ENCODE measurements at regions not wholly inside any gene's neighbourhood (a gene's known extent, or its start where the extent isn't known, plus 50 kb on each side); places are given as distances from the start of the nearest gene placed in this dataset.
"Not testable (repeated sequence)": the region's sequence is repeated elsewhere in the genome, so short reads cannot be mapped to it uniquely, and the experiment has no call there.

DNA sequence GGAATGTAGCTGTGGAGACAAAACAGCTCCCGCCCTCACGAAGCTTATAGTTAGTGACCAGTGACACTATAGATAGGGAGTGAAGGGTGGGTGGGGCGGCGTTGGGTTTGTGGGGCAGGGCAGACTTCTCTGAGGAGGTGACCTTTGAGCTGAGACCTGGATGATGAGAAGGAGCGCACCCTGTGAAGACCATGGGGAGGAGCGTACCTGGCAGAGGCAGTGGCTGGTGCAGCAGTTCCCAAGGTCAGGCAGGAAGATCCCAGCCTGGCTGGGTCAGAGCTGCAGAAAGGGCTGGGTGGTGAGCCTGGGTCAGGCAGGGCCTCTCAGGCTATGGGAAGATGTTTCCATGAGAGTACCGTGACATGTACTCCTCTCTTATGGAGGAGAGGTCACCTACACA lies 135.0 kb upstream of the RCN1 start:
- DNase-seq = no peak

GRCh38 chr11:31953803-31954327 lies 137.0 kb upstream of the RCN1 start:
- no peak for DNase-seq

DNA sequence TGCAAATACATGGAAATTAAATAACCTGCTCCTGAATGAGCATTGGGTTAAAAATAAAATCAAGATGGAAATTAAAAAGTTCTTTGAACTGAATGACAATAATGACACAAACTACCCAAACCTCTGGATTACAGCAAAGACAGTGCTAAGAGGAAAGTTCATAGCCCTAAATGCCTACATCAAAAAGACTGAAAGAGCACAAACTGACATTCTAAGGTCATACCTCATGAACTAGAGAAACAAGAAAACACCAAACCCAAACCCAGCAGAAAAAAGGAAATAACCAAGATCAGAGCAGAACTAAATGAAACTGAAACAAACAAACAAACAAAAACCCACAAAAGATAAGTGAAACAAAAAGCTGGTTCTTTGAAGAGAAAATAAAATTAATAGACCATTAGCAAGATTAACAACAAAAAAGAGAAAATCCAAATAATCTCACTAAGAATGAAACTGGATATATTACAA lies 138.6 kb upstream of the PAX6 start:
- not testable (repeated sequence) for DNase-seq

GRCh38 chr11:31947051-31947450 lies 135.9 kb upstream of the PAX6 start:
- no peak for DNase-seq

DNA sequence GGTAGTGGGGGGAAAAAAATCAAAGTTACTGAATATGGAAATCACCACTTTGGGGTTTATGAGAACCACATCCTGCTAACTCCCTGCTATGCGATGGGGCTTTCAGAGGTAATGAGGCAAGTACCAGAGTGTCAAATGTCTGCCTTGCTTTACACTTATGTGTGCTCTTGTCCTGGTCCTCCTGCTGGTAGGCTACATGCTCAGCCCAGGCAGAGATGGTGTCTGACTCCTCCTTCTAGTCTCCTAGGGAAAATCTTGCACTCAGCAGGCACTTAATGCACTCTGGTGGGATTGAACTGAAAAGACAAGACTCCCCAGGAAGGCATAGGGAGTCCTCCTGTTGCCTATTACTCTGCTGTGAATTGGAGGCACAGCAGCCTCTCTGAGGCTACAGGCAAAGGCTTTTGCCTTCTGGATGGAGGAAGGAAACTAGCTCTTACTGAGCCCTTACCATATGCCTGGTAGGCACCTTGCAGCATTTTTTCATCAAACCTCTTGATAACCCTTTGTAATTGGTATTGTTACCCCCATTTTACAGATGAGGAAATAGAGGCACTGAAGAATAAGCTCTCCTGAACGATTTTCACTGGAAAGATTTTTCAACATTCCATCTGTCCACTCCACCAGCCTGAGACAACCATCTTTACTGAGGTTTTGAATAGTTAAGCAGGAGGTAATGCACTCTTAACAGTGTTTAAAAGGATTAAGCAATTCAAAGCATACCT lies 132.1 kb upstream of the PAX6 start:
- no peak for DNase-seq

DNA sequence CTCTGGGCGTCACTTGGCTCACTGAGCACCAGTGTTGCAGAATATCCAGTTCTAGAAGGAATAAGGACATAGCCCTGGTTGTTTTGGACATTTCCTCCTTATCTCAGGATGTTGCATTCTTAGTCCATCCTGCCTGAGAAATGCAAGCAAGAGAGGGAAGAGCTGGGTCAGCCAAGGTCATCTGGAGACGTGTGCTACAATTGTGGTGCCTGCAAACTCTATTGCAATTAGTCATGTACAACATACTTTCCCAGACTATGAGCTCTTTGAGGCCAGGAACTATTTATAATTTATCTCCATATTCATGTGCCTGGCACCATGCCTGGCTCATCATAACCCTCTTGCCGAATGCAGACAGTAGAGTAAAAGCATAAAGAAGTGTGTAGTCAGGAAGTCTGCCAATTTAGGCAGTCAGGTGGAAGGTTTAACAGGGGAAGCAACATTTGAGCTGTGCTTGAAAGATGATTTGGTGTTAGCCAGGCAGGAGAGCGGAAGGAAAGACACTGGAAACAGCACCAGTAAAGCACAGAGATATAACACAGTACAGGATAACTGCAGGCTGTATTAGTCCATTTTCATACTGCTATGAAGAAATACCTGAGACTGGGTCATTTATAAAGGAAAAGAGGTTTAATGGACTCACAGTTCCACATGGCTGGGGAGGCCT lies 129.4 kb upstream of the PAX6 start:
- no peak for DNase-seq

DNA sequence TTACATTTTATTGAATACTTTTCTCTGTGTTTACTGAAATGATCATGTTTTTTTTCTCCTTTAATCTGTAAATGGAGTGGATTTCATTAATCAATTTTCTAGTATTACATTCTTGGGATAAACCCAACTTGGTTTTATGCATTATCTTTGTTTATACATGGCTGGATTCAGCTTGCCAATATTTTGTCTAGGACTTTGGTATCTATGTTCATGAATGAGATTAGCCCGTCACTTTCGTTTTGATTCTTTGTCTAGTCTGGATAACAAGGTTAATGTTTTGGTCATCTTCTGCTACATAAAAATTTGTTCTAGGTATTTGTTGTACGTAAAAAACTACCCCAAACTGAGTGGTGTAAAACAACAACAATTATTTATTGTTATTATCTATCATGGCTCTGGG lies 127.9 kb upstream of the PAX6 start:
- DNase-seq = no peak

- no peak for DNase-seq
Observed at GRCh38 chr11:31936312-31936711, 125.2 kb upstream of the PAX6 start.

DNA sequence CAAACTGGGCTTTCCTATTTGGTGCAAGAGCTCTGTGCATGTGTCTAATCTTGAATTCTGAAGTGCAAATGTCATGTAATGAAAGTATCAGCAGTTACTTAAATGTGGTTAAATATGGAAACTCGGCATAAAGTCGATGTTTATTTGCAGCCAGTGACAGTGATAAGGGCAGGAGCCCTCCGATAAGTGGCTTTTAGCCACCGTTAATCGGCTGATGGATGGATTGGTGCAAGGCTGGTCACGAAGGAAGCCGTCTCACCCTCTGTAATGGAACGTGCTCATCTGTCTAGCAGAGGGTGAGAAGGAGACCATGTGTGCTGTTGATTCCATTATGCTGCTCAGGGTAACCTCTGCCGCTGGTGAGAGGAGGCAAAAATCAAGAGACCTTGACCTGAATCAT lies 121.8 kb upstream of the PAX6 start:
- DNase-seq = no peak

DNA sequence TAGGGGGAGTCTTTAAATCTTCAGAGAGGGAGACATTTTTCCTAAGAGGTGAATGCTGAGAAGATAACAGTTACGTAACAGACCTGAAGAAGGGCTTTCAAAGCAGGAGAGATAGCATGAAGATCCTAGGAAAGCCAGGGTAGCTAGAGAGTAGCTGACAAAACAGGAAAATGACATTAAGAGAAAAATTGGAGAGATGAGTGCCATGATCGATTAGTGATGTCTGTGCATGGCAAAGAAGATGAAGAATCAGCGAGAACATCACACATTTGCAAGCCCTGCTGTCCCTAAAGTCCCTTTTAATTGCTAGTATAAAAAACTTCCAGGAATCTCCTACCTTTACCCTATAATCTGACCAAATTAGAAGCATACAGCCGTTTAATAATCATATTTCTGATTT lies 116.9 kb upstream of the PAX6 start:
- DNase-seq = no peak

DNA sequence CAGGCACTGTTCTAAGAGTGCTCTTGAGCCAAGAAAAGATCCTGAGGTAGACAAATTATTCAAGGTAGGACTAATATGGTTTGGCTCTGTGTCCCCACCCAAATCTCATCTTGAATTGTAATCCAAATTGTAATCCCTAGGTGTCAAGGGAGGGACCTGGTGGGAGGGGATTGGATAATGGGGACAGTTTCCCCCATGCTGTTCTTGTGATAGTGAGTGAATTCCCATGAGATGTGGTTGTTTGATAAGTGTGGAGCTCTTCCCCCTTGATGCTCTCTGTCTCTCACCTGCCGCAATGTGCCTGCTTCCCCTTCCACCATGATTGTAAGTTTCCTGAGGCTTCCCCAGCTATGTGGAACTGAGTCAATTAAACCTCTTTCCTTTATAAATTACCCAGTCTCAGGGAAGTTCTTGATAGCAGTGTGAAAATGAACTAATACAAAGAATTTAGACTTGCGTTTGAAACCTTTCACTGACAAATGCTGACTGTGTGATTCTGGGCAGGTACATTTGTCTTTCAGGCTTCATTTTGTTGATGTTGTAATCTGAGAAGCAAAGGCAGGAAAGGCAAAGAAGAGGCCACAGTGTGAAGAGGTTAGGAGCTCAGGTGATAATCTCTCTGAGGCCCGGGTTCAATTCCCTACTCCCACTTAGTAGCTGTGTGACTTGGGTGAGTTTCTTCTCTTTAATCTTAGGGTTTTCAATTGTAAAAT lies 115.8 kb upstream of the PAX6 start:
- DNase-seq = no peak

DNA sequence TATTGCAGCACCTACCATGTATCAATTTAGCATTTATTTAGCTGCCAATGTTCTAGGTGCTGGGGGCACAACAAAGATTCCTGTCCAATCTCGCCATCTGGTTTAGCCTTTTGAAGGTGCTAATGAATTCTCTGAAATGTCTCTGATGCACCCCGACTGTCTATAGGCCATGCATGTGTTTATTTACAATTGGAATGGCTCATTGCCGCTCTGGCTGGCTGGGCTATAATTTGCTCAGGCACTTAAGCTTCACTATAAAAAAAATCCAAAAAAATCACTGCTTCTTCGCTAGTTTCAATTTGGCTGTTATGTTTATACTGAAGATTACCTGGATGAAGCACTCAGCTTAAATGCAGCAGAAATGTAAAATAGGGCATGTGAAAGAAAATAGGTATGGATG lies 115.0 kb upstream of the PAX6 start:
- no peak for DNase-seq

- DNase-seq = no peak
Observed at GRCh38 chr11:31922450-31922849, 111.3 kb upstream of the PAX6 start.

- DNase-seq = no peak
Observed at GRCh38 chr11:31921081-31921480, 110.0 kb upstream of the PAX6 start.

DNA sequence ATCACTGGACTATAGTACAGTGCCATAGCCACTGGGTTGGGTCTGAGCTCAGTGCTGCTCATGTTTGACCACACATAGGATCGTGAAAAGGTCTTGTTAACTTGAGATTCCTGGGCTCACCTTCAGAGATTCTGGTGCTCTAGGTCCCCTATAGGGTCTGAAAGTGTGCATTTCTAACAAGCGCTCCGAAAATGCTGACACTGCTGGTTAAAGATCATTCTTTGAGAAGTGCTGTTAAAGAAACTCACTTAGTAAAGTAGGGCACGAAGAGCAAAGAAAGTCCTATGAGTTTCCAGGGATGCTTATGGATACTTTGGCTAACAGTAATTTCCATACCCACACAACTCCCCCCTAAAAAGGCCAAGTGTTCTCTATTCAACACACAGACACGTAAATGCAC lies 108.1 kb upstream of the PAX6 start:
- DNase-seq = no peak

DNA sequence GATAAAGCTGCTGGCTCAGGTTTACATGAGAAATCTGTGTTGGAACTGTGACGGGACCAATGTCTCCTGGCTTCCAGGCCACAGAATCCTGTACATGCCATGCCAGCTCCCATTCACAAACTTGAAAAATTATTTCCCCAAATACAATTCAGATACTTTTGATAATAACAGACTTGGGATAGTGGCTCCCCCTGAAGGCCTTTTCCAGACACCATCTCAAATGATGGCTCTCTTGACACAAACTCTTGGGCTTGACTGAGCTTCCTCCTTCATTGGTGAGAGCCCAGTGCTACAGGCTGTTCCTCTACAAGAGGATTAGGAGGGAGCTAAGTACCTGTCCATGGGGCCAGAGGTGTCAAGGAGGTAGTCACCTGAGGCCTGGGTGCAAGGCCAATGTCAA lies 104.7 kb upstream of the PAX6 start:
- no peak for DNase-seq

DNA sequence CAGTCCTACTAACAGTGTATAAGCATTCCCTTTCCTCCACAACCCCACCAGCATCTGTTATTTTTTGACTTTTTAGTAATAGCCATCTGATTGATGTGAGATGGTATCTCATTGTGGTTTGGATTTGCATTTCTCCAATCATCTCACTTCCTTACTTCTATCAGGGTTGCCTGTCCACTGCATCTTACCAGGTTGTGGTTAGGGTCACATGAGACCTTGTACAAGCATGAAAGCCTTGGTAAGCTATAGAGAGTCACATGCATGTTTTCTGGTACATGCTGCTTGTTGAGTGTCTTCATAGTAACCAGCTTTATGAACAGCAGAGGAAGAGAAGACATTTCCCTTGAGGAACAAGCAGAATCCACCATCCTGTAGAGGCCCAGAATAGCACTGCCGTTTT lies 102.9 kb upstream of the PAX6 start:
- DNase-seq = no peak

GRCh38 chr11:31912808-31913207 lies 101.7 kb upstream of the PAX6 start:
- DNase-seq = no peak

- DNase-seq = no peak
Observed at GRCh38 chr11:31910950-31911576, 99.9 kb upstream of the PAX6 start.

- no peak for DNase-seq
Observed at GRCh38 chr11:31903225-31904074, 92.3 kb upstream of the PAX6 start.

GRCh38 chr11:31902706-31903105 lies 91.6 kb upstream of the PAX6 start:
- DNase-seq = no peak

- no peak for DNase-seq
Observed at GRCh38 chr11:31895926-31896325, 84.8 kb upstream of the PAX6 start.
